Esophagus muscularis mucosa (tissue), 3 donors: ENCODE measurements at regions not wholly inside any gene's neighbourhood (a gene's known extent, or its start where the extent isn't known, plus 50 kb on each side); places are given as distances from the start of the nearest gene placed in this dataset.

Experiments used
- CTCF ChIP-seq, 3 experiments: fragments of 200-600 bp in 2 of 3; fragments of 450-650 bp in 1 of 3; sonication (generic) in 2 of 3; IDR thresholded peaks; one replicate each; pipeline ENCODE4 v1.5.1; 2017 to 2019; ENCODE audit warnings: antibody characterized with exemption in 3 of 3, mild to moderate bottlenecking in 2 of 3, moderate library complexity in 1 of 3
- EP300 ChIP-seq: sonication (generic); formaldehyde crosslinking; IDR thresholded peaks from one replicate; pipeline ENCODE4 v1.6.1; 2017; ENCODE audit warnings: antibody characterized with exemption

GRCh38 chr13:22497991-22498780, 682.6 kb upstream of the SGCG start:
- TF ChIP-seq CTCF (IDR thresholded peaks at IDR 0.05) (no peak), EP300 (no peak)
